HG03039 (cell line): ENCODE measurements at regions not wholly inside any gene's neighbourhood (a gene's known extent, or its start where the extent isn't known, plus 50 kb on each side); places are given as distances from the start of the nearest gene placed in this dataset.
"Not testable (repeated sequence)": the region's sequence is repeated elsewhere in the genome, so short reads cannot be mapped to it uniquely, and the experiment has no call there.

Experiments
- ATAC-seq: cut with Tn5 transposase; IDR thresholded peaks from one replicate; pipeline ENCODE4 v1.9.1; 2021; ENCODE audit warnings: mild to moderate bottlenecking, moderate library complexity; ENCODE audit not compliant: unreplicated experiment

DNA sequence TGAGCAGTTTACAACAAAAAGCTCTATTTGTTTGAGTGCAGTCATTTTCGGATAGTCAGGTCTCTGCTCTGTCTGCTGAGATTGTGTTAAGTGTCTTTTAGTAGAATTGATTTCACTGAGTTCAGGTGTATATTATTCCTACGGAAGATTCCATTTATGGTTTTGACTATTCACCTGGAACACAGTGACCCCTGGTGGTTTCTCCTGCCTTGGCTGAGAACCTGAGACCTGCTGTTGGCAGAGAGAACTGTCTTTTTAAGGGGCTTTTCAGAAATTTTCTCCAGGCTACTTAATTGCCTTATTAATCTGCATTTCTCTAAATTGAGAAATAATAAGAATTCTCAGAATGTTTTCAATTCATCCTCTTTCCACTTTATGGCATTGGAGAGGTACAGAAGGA, 508.0 kb downstream of the TBC1D32 start:
- no peak for ATAC-seq

DNA sequence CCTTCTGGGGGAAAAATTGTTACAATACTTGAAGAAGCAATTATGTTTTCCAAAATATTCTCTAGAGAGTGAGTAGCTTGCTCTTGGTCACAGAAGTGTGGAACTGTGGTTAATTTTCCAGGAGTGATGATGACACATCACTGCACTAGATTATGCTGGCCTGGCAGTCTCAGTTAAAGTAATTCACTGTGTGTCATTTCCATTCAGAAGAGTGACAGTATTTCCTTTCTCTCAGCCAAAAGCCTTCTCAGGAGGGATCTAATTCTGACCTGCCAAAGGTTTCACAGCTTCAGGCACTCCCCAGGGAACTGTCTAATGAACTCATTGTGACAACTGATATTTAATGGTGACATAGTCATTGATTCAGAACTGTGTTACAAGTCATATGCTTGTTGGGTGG, 517.5 kb downstream of the TBC1D32 start:
- ATAC-seq, result no peak

DNA sequence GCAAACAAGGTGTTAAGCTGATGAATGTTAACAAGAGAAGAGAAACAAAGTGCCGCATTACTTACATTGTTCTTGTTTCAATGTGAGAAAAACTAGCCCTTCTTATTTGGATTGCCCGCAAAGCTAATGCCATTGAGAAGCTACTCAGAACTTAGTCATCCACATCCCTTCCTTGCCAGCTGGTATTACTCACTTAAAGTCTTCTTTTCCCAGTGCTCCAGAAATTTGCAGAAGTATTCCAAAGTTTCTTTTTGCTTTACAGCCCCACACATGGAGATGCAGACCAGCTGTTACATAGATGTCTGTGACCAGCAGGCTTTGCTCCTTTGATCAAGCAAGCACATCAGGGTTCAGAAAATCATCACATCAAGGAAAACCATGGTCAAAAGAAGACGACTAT, 529.0 kb downstream of the TBC1D32 start:
- ATAC-seq, result no peak

DNA sequence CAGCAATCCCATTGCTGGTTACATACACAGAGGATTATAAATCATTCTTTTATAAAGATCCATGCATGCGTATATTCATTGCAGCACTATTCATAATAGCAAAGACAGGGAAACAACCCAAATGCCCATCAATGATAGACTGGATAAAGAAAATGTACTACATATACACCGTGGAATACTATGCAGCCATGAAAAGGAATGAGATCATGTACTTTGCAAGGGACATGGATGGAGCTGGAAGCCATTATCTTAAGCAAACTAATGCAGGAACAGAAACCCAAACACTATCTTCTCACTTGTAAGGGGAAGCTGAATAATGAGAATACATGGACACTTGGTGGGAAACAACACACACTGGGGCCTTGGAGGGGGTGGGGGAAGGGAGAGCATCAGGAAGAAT, 529.7 kb downstream of the TBC1D32 start:
- no peak for ATAC-seq

DNA sequence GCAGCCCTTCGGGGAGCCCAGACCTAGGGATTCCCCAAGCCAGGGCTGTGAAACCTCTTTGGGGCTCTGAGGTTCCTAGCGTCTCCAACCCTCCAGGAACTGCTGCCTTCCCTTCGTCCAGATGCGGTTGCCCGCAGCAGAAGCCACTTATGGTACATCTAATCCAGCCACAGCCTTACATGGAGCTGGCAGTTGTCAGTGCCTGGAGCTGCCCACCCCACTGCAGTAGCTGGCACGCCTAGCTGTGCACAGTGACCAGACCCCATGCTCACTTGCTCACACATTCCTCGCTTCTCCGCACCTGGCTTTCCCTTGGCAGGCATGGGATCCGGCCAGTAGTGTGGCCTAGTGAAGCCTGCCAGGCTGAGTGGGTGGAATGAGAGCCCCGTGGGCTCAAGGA, 547.6 kb downstream of the TBC1D32 start:
- ATAC-seq, result no peak

DNA sequence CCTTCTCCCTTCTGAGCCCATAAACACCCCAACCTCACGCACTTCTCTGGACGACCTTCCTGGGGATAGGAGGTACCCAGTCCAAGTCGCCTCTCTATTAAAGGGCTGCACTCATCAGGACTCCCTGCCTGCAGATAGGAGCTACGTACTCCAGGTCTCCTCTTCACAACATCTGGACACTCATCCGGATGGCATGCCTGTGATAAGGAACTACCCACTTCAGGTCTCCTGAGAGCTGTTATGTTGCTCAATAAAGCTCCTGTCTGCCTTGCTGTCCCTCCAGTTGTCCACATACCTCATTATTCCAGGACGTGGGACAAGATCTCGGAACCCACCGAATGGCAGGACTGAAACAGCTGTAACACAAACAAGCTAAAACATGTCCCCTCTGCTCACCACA, 548.0 kb downstream of the TBC1D32 start:
- ATAC-seq, result no peak

DNA sequence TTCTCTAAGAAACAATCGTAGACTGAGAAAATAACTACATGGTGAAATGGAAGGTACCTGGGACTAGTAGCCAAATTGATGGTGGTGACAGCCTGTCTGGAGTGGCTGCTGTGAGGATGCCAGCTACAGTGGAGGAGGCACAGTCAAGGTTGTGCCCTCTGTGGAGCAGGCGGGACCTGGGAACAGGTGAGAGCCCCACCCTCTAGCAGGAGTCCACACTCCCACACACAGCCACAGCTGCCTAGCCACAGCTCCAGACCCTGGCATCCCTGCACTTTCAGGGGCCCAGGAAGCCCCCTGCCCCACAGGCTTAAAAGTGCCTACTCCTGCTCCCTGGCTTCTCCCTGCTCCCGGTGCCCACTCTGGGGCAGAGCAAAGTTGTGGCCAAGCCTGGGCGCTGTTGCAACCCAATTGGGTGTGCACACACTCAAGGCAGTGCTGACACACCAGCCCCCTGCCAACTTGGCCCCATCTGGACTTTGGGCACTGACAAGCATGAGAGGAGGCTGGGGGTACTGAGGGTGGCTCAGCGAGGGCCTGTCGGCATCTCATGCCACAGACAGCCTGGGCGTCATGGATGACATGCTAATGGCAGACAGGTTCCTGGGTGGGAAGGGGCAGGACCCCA, 548.7 kb downstream of the TBC1D32 start:
- no peak for ATAC-seq

DNA sequence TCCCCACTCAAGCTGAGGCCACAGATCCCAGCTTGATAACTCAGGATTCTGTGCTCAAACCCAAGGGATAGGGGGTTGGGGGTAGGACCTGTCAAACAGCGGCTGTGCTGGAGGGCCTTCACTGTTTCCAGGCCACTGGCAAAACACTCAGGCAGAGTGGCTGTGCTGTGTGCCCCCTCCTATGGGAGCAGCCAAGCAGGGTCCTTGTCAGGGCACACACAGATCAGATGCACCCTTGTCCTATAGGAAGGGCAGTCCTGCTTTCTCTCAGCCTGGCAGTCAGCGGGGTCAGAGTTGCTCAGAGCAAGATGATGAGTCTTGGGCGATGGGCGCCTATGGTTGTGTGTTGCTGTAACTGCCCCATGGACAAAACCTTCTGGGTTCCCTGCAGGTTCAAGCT, 554.8 kb downstream of the TBC1D32 start:
- no peak for ATAC-seq

DNA sequence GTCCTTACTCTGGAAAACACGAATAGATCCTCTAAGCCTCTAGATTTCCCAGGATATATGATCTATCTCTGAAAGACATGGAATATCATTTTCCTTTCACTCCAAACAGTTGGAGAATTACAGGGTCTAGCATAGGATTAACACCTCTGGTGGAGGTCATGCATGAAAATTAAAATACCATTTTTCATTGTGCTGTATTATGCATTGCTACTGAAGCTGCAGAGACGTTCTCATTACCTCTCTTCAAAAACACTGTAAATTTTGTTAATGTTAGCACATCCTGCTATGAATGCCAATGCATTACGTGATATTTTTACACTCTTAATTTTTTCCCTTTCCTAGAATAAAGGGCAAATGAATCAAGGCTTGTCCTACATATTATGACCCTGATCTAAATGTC, 558.6 kb downstream of the TBC1D32 start:
- ATAC-seq, result no peak

DNA sequence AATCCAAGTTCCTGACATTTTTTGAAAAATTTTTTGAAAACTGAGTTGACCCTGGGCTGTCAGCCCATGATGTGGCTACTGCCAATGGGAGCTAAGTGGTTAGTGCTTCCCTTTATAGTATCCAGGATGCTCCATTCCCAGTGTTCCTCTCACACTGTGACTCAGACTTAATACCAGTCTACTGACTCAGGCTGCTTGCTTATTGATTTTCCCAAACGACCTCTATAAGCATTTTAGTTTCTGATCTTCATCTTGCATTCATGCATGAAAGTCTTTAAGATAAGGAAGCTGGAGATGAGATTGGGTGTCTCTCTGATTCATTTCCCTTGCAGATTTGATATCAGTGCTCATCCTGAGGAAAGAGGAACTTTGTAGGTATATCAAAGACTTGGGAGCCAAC, 560.0 kb downstream of the TBC1D32 start:
- no peak for ATAC-seq

DNA sequence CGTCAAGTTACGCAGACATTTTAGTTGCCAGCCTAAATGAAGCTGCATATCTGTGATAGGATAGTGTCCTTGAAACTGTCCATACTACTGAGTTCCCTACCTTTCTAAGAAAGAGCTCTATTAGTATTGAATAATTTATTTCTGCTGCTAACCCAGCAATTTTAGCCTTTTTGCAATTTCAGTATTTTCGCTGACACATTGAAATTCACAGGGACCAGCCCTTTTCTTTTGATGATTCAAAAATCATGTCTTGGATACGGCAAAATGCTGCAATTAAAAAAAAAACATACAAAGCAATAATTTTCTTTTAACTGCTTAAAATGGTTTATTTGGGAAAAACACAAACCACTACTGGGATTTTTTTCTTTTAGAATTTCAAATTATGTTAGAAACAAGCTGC, 563.3 kb downstream of the TBC1D32 start:
- no peak for ATAC-seq

DNA sequence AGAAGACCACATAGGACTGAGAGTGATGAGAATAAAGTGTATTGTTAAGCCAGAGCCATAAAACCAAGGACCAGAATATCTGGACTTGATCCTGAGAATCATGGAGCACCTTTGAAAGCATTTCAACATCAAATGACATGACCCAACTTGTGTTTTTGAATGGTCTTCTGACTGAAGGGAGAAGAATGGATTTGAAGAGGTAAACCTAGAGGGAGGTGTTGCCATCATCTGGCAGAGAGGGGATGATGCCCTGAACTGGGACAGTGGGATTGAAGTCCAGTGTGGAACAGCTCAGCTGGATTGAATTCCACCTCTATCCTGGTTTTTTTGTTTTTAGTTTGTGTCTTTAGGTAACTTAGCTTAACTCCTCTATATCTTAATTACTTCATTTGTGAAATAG, 570.0 kb downstream of the TBC1D32 start:
- no peak for ATAC-seq

DNA sequence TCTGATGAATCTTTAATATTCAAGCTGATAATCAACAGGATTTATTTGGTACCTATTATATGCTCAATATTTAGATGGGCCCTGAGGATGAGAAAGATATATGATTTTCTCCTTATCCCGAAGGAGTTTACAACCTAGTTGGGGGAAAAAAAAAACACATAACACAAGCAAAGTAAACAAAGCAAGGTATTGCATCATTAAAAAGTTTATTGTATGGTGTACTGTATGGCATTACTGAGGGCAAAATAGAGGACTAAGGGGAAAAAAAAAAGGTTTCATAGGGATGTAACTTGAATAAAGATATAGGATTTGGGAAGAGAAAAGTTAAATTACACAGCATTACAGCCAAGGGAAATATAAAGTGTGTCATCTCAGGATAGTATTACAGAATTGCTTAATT, 574.7 kb downstream of the TBC1D32 start:
- ATAC-seq, result no peak

DNA sequence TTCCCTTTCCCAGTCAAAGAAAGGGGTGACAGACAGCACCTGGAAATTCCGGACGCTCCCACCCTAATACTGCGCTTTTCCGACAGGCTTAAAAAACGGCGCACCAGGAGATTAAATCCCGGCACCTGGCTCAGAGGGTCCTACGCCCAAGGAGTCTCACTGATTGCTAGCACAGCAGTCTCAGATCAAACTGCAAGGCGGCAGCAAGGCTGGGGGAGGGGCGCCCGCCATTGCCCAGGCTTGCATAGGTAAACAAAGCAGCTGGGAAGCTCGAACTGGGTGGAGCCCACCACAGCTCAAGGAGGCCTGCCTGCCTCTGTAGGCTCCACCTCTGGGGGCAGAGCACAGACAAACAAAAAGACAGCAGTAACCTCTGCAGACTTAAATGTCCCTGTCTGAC, 585.7 kb downstream of the TBC1D32 start:
- not testable (repeated sequence) for ATAC-seq

DNA sequence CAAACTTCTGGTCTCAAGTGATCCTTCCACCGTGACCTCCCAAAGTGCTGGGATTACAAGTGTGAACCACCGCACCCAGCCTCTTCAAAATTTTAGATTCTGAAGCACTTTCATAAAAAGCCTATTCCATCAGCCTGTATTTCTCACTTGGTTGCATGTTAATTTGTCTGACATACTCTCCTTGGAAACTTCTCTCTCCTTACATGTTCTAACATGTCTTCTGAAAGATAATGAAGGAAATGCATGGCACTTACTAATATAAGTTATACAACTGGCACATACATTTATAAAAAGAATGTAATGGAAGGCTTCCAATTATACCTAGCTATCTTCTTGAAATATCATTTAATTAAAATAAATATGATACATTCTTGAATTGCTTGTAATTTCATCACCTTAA, 597.5 kb downstream of the TBC1D32 start:
- no peak for ATAC-seq

DNA sequence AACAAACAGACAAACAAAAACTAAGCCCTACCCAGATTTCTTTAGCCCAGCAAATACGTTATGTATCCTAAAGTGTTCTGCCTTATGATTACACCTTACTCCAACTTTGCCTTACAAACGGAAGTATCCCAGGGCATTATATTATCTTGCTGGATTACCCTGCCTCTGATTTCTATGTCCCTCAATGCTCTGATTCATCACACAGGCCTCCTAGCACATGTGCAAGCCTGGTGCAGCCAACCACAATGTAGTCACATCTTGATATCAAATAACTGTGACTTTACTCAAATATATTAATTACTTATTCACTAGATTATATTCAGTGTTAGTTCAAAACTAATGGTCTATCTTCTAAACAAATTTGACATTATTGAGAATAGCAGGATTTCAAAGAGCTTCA, 598.6 kb downstream of the TBC1D32 start:
- ATAC-seq, result no peak

DNA sequence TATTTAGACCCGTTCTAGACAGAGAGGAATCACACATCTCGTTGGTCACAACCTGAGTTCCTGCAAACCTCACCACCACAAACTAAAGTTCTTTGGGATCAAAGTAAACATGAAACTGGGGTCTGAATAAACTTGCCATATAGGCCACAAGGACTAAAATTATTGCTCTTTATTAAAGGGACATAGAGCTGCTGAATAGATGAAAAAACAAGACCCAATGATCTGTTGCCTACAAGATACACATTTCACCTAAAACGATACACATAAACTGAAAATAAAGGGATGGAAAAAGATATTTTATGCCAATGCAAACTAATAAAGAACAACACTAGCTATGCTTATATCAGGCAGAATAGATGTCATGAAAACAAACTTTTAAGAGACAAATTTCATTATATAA, 623.0 kb downstream of the TBC1D32 start:
- ATAC-seq, result no peak

DNA sequence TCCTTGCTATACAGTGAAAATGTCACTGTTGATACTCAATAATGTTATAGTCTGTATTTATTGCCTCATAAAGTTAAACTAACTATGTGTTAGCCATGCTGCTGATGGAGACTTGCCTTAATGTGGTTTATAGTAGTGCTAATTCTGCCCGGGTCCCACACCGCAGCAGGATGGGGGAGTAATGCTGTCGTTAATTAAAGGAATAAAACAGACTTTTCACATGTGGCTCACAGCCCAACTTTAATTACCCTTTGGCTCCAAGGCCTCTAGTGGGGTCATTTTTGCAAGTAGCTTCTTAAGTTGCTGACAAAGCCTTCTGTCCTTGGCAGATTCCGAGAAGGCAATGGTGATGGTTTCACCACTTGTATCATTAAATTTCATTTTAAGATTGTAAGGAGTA, 634.3 kb downstream of the TBC1D32 start:
- ATAC-seq, result no peak

DNA sequence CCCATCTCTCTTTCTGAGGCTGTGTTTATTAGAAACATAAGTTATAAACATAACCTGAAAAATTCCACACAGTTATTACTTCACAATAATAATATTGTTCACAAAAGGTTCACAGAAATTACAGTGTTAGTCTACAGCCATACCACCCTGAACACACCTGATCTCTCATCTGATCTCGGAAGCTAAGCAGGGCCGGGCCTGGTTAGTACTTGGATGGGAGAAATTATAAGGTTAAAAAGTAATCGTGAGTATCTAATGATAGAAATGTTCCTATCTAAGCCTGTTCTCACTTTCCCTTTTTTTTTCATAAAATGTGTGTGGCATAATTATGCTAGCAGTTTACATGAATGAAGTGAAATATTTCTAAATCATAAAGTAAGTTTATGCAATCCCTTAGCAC, 647.8 kb downstream of the TBC1D32 start:
- no peak for ATAC-seq

DNA sequence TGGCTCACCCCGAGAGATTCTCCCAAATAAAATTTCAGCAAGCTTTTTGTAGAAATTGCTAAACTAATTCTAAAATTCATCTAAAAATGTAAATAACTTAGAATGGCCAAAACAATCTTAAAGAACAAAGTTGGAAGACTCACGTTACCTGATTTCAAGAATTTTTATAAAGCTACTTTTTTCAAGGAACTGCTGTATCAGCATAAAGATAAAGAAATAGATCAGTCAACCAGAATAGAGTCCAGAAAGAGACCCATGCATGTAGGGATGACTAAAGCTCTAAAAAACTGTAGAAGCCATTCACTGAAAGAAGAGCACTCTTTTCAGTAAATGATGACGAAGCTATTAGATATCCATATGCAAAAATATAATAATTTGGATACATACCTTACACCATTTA, 652.1 kb downstream of the TBC1D32 start:
- no peak for ATAC-seq

DNA sequence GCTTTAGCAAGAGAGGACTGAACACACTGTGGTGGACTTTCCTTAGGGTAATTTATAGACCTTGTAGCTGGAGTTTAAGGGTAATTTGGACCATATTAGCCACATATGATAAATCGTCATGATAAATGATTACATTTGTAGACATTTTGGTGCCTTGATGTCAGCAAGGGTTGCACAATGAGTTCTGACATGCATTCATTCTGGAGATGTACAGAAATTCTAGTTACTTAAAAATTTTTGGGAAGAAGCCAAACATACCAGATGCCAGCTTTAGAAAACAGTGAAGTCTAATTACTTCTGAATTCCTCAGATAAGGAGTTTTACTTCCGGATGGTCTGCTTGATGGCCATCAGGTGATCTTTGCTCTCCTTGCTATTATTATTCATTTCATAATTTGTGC, 653.1 kb downstream of the TBC1D32 start:
- no peak for ATAC-seq

DNA sequence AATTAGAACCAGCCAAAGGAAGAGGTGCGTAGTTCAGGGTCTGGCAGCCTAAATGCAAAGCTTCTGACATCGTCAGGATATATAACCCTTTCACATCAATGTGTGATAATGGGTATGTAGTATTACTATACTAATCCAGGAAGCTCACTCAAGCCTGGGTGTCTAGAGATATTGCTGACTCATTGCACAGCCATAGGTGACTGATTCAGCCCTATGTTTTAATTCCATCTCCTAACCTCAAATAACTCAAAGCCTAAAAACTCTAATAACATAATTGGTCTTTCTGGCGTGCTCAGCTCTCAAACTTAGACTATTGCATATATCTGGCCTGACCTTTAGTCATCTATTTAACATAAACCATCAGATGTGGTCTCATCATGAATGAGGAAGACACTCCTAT, 658.4 kb downstream of the TBC1D32 start:
- no peak for ATAC-seq

DNA sequence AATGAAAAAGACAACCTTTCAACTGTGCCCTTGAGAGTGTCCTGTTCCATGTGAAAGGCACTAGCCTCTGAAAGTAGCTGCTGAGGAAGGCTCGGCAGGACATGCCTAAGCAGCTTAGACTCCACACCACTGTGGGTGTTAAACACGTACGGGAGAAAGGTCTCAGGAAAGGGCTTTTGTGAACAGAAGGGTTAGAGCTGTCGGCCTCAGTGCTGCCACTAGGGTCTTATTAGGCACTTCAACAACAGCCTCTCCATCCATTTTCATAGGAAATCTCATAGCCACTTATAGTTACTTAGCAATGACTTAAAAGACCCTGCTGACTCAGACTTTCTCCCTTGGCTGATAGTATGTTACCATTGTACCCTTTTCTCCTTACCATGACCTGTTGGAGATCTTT, 662.8 kb downstream of the TBC1D32 start:
- ATAC-seq, result no peak

DNA sequence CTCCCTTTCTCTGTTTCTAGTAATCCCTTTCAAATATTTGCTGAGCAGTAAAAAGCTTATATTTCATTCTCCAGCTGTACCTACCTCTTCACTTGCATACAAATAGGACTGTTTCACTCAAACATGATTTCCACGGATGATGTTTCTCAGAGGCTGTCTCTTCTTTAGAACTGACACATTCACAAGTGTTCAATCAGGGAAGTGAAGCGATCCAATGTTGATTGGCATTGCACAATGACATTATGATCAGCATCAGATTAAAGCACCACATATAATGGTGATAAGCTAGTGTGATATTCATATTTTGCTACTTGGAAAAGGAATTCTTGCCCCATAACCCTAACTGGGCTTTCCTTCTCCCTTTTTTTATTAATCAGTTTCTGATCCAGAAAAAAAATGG, 681.8 kb downstream of the TBC1D32 start:
- no peak for ATAC-seq
